GM12878 (cell line): ENCODE measurements at regions not wholly inside any gene's neighbourhood (a gene's known extent, or its start where the extent isn't known, plus 50 kb on each side); places are given as distances from the start of the nearest gene placed in this dataset.

ENCODE experiments used
- ATAC-seq: fragments of 200-7000 bp; cut with Tn5 transposase; 3 replicates; pipeline ENCODE4 v1.9.1; 2020; ENCODE audit warnings: mild to moderate bottlenecking, moderate library complexity
- BruUV-seq: library from RNA; stranded (reverse); fragments of 400-500 nt; replicated peaks from 2 replicates; lab custom pipeline; 2021; lab: Mats Ljungman, UMichigan
- CTCF ChIA-PET: fragments of 300-600 bp; sonication (Branson Sonifier 250); formaldehyde crosslinking; extraction: SDS; loops from one replicate; lab custom pipeline; 2021; ENCODE audit warnings: inconsistent platforms; lab: Yijun Ruan, JAX
- POLR2A ChIA-PET: fragments of 350-600 bp; formaldehyde crosslinking; extraction: SDS; loops from one replicate; lab custom pipeline; 2021; ENCODE audit warnings: inconsistent platforms; lab: Charles Lee
- RAD21 ChIA-PET: fragments of 300-600 bp; sonication (Branson Sonifier 250); formaldehyde crosslinking; loops from one replicate; lab custom pipeline; 2023; ENCODE audit warnings: antibody characterized with exemption; ENCODE audit not compliant: unreplicated experiment; lab: Charles Lee
- SMC1A ChIA-PET: fragments of 300-600 bp; sonication (Branson Sonifier 250); formaldehyde crosslinking; loops from one replicate; lab custom pipeline; 2023; ENCODE audit not compliant: unreplicated experiment, uncharacterized antibody; lab: Charles Lee
- DNase-seq: peaks from one replicate; pipeline ENCODE4 v3.0.0-alpha.2; 2011; ENCODE audit warnings: low read depth, low spot score
- FAIRE-seq: peaks from 3 replicates; lab custom pipeline; 2011; peaks lifted over from hg19 to GRCh38; lab: Jason Lieb, UNC
- H2AFZ ChIP-seq: 2 replicates; pipeline ENCODE4 v1.6.0; 2011; ENCODE audit warnings: low read depth, low read length, control low read depth; ENCODE audit not compliant: control insufficient read depth
- H3K27ac ChIP-seq: 2 replicates; pipeline ENCODE4 v1.5.1; 2011; ENCODE audit warnings: control low read depth; ENCODE audit not compliant: control insufficient read depth, insufficient read depth
- H3K27me3 ChIP-seq, 2 experiments: replicated peaks in 1 of 2; 2 replicates each; pipeline versions ENCODE4 v1.6.0 to v1.6.1; 2011; ENCODE audit warnings: low read length in 1 of 2; ENCODE audit not compliant: control insufficient read depth in 2 of 2, insufficient read depth in 2 of 2
- H3K36me3 ChIP-seq, 2 experiments: 2 replicates each; pipeline ENCODE4 v1.5.1; 2011; ENCODE audit warnings: low read length in 1 of 2; ENCODE audit not compliant: control insufficient read depth in 2 of 2, insufficient read depth in 2 of 2
- H3K4me1 ChIP-seq: 2 replicates; pipeline ENCODE4 v1.6.1; 2011; ENCODE audit warnings: mild to moderate bottlenecking, low read length, moderate library complexity, mixed read lengths; ENCODE audit not compliant: control insufficient read depth, insufficient read depth
- H3K4me2 ChIP-seq: 2 replicates; pipeline ENCODE4 v1.6.0; 2011; ENCODE audit warnings: control low read depth; ENCODE audit not compliant: control insufficient read depth, insufficient read depth
- H3K4me3 ChIP-seq: fragments of 200-600 bp; sonication (generic); 2 replicates; pipeline ENCODE4 v1.5.1; 2016
- H3K79me2 ChIP-seq: 2 replicates; pipeline ENCODE4 v1.6.0; 2011; ENCODE audit warnings: low read length; ENCODE audit not compliant: control insufficient read depth, insufficient read depth
- H3K9ac ChIP-seq: 2 replicates; pipeline ENCODE4 v1.8.0; 2011; ENCODE audit warnings: low read length, control low read depth, mixed read lengths; ENCODE audit not compliant: control insufficient read depth, insufficient read depth
- H3K9me3 ChIP-seq: replicated peaks from 3 replicates; pipeline ENCODE4 v1.5.1; 2011; ENCODE audit warnings: mild to moderate bottlenecking, low read length; ENCODE audit not compliant: control insufficient read depth, insufficient read depth
- H4K20me1 ChIP-seq: 2 replicates; pipeline ENCODE4 v1.6.0; 2011; ENCODE audit not compliant: control insufficient read depth, insufficient read depth
- EZH2 ChIP-seq: IDR thresholded peaks from 2 replicates; pipeline ENCODE4 v1.6.1; 2012; ENCODE audit warnings: low read depth, mild to moderate bottlenecking, control low read depth, inconsistent platforms, low read length, borderline replicate concordance; ENCODE audit not compliant: control insufficient read depth
- IRF4 ChIP-seq: IDR thresholded peaks from 2 replicates; pipeline ENCODE4 v1.6.1; 2011; ENCODE audit warnings: low read depth, low read length
- SUPT20H ChIP-seq: IDR thresholded peaks from 2 replicates; pipeline ENCODE4 v1.6.1; 2011; ENCODE audit warnings: low read depth, mild to moderate bottlenecking, low read length, moderate library complexity, borderline replicate concordance; ENCODE audit not compliant: control insufficient read depth
- WGBS: methylation state at CpG from one replicate; pipeline ENCODE4 v1.1.6; 2016; ENCODE audit warnings: low lambda C conversion rate; ENCODE audit not compliant: insufficient replicate concordance, insufficient coverage; ENCODE audit errors: missing lambda C conversion rate; 5-methylcytosine and 5-hydroxymethylcytosine counted together
- in situ Hi-C: fragments of 300-500 bp; cut with MboI; formaldehyde crosslinking; loops from 9 replicates; pipeline ENCODE4 v1.14.3; 2018; ENCODE audit warnings: mixed read lengths
- intact Hi-C: fragments of 100-400 bp; cut with micrococcal nuclease; formaldehyde crosslinking; loops from one replicate; pipeline ENCODE4 v1.14.2; 2022; ENCODE audit not compliant: unreplicated experiment
- TF ChIP-seq, protein P1 (sequence below): fragments of 150-350 bp; IDR thresholded peaks from 2 replicates; pipeline ENCODE4 v1.6.1; 2014; ENCODE audit warnings: mild to moderate bottlenecking, low read depth, low read length
- TF ChIP-seq, protein P2 (sequence below): IDR thresholded peaks from 2 replicates; pipeline ENCODE4 v1.6.1; 2012; ENCODE audit warnings: low read length, inconsistent platforms
- TF ChIP-seq, protein P3 (sequence below): fragments of 450-650 bp; IDR thresholded peaks from 2 replicates; pipeline ENCODE4 v1.6.1; 2017; ENCODE audit warnings: antibody characterized with exemption, mild to moderate bottlenecking, moderate library complexity
- TF ChIP-seq, protein P4 (sequence below): IDR thresholded peaks from 2 replicates; pipeline ENCODE4 v1.6.1; 2011; ENCODE audit warnings: low read depth, mild to moderate bottlenecking, low read length, moderate library complexity, borderline replicate concordance; ENCODE audit errors: extremely low read depth

DNA sequence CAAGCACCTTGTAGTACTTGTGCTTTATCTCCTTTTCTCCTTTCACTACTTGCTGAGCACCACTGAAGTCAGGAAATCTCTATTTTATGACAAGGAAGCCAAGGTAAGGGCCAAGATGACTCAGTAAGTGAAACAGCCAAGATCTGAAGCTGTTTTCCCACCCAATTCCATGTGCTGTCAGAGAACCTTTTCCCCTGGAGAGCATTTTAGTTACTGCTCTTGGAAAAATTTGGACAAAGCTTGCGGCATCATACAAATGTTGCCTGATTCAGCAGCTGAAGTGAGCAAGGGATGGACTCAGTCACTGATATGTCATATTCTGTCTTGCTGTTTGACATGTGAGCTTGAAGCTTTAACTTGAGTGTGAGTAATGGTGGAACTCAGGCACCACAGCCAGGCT lies 391.4 kb downstream of the RAB28 start:
- 100% methylated on average over 1 of the region's 1 CpG for WGBS
- no peak for FAIRE-seq
- CTCF ChIA-PET: interaction anchor here (0.7 kb wide), 1 partner anchor 1891 kb away, joined by 3 read pairs; no protein-coding TSS in a partner anchor
- POLR2A ChIA-PET: interaction anchor here (0.7 kb wide), 1 partner anchor 1955 kb away, joined by 3 read pairs; no protein-coding TSS in a partner anchor
- Histone ChIP-seq H3K36me3 (no peaks in the 10 kb centered on the region), H3K4me3 (no peak overlapping the region), H3K4me2 (no peak overlapping the region), H3K9me3 (no peaks in the 10 kb centered on the region), H2AFZ (no peak overlapping the region), H4K20me1 (no peaks in the 10 kb centered on the region), H3K27me3 (no peaks in the 10 kb centered on the region), H3K79me2 (no peaks in the 10 kb centered on the region), H3K4me1 (no peaks in the 10 kb centered on the region), H3K27ac (no peak overlapping the region), H3K9ac (no peak overlapping the region)
- RAD21 ChIA-PET: no interaction called here
- in situ Hi-C loops: no loop called here
- DNase-seq: no peak
- intact Hi-C loops: no loop called here
- ATAC-seq: no peak
- BruUV-seq: no TSS peak
- SMC1A ChIA-PET: no interaction called here
- TF ChIP-seq, protein P1, sequence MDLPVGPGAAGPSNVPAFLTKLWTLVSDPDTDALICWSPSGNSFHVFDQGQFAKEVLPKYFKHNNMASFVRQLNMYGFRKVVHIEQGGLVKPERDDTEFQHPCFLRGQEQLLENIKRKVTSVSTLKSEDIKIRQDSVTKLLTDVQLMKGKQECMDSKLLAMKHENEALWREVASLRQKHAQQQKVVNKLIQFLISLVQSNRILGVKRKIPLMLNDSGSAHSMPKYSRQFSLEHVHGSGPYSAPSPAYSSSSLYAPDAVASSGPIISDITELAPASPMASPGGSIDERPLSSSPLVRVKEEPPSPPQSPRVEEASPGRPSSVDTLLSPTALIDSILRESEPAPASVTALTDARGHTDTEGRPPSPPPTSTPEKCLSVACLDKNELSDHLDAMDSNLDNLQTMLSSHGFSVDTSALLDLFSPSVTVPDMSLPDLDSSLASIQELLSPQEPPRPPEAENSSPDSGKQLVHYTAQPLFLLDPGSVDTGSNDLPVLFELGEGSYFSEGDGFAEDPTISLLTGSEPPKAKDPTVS: no peak
- TF ChIP-seq, protein P2, sequence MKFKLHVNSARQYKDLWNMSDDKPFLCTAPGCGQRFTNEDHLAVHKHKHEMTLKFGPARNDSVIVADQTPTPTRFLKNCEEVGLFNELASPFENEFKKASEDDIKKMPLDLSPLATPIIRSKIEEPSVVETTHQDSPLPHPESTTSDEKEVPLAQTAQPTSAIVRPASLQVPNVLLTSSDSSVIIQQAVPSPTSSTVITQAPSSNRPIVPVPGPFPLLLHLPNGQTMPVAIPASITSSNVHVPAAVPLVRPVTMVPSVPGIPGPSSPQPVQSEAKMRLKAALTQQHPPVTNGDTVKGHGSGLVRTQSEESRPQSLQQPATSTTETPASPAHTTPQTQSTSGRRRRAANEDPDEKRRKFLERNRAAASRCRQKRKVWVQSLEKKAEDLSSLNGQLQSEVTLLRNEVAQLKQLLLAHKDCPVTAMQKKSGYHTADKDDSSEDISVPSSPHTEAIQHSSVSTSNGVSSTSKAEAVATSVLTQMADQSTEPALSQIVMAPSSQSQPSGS: no peak
- TF ChIP-seq IRF4 (no peak), EZH2 (no peak), SUPT20H (no peak)
- TF ChIP-seq, protein P3, sequence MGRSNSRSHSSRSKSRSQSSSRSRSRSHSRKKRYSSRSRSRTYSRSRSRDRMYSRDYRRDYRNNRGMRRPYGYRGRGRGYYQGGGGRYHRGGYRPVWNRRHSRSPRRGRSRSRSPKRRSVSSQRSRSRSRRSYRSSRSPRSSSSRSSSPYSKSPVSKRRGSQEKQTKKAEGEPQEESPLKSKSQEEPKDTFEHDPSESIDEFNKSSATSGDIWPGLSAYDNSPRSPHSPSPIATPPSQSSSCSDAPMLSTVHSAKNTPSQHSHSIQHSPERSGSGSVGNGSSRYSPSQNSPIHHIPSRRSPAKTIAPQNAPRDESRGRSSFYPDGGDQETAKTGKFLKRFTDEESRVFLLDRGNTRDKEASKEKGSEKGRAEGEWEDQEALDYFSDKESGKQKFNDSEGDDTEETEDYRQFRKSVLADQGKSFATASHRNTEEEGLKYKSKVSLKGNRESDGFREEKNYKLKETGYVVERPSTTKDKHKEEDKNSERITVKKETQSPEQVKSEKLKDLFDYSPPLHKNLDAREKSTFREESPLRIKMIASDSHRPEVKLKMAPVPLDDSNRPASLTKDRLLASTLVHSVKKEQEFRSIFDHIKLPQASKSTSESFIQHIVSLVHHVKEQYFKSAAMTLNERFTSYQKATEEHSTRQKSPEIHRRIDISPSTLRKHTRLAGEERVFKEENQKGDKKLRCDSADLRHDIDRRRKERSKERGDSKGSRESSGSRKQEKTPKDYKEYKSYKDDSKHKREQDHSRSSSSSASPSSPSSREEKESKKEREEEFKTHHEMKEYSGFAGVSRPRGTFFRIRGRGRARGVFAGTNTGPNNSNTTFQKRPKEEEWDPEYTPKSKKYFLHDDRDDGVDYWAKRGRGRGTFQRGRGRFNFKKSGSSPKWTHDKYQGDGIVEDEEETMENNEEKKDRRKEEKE: no peak
- TF ChIP-seq, protein P4, sequence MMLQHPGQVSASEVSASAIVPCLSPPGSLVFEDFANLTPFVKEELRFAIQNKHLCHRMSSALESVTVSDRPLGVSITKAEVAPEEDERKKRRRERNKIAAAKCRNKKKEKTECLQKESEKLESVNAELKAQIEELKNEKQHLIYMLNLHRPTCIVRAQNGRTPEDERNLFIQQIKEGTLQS: no peak
